Lower leg skin (tissue), 4 donors: ENCODE measurements at regions not wholly inside any gene's neighbourhood (a gene's known extent, or its start where the extent isn't known, plus 50 kb on each side); places are given as distances from the start of the nearest gene placed in this dataset.

ENCODE experiments used
- DNase-seq, 2 donors: peaks; one replicate each; pipeline ENCODE4 v3.0.0-alpha.2; 2019; ENCODE audit warnings: low spot score in 2 of 2
- H3K4me3 ChIP-seq: fragments of 200-600 bp; sonication (generic); 2 replicates; pipeline ENCODE4 v1.5.1; 2017; ENCODE audit warnings: mild to moderate bottlenecking, low read depth; ENCODE audit not compliant: poor library complexity, severe bottlenecking
- CTCF ChIP-seq, 3 donors: fragments of 450-650 bp; IDR thresholded peaks; one replicate each; pipeline ENCODE4 v1.5.1; 2016; ENCODE audit warnings: antibody characterized with exemption in 3 of 3, mild to moderate bottlenecking in 3 of 3, moderate library complexity in 2 of 3
- POLR2A ChIP-seq, 2 donors: fragments of 450-650 bp; IDR thresholded peaks; one replicate each; pipeline ENCODE4 v1.6.1; 2016 to 2017; ENCODE audit warnings: antibody characterized with exemption in 2 of 2, mild to moderate bottlenecking in 1 of 2, moderate library complexity in 1 of 2
- WGBS, 2 donors: methylation state at CpG; one replicate each; pipeline ENCODE4 v1.1.5; 2018; 5-methylcytosine and 5-hydroxymethylcytosine counted together
- intact Hi-C: fragments of 100-400 bp; cut with DNase I; formaldehyde crosslinking; loops from one replicate; pipeline ENCODE4 v1.15.0; 2023; ENCODE audit warnings: low total_unique reads

GRCh38 chr1:90175490-90176167 lies 180.7 kb downstream of the ZNF326 start:
- TF ChIP-seq CTCF (IDR thresholded peaks at IDR 0.05), result no peak
- TF ChIP-seq POLR2A (IDR thresholded peaks at IDR 0.05), result no peak
- 41 to 45% methylated on average over 3 of the region's 3 CpGs for WGBS, 2 donors
- no peak for DNase-seq
- intact Hi-C loops, result no loop called here
- H3K4me3 ChIP-seq, result no peak overlapping the region

- no peak for TF ChIP-seq POLR2A (IDR thresholded peaks at IDR 0.05)
- TF ChIP-seq CTCF (IDR thresholded peaks at IDR 0.05), result no peak
- whole genome bisulfite sequencing, 2 donors, result 67 to 69% methylated on average over 1 of the region's 1 CpG
- intact Hi-C loops, result no loop called here
- DNase-seq, result no peak
- no peak overlapping the region for H3K4me3 ChIP-seq
These were observed 179.3 kb downstream of the ZNF326 start for GRCh38 chr1:90174246-90174645.

GRCh38 chr1:90162216-90162615 lies 167.3 kb downstream of the ZNF326 start:
- intact Hi-C loops, result no loop called here
- no peak overlapping the region for H3K4me3 ChIP-seq
- WGBS, 2 donors, result 52 to 55% methylated on average over 3 of the region's 3 CpGs
- TF ChIP-seq CTCF (IDR thresholded peaks at IDR 0.05) (no peak), POLR2A (IDR thresholded peaks at IDR 0.05) (no peak)
- DNase-seq, result no peak

- TF ChIP-seq CTCF (IDR thresholded peaks at IDR 0.05) (no peak), POLR2A (IDR thresholded peaks at IDR 0.05) (no peak)
- no peak overlapping the region for H3K4me3 ChIP-seq
- WGBS, 2 donors, result 53 to 74% methylated on average over 1 of the region's 1 CpG
- DNase-seq, result no peak
- intact Hi-C loops, result no loop called here
These were observed 166.7 kb downstream of the ZNF326 start for GRCh38 chr1:90161625-90162024.

GRCh38 chr1:90155721-90156487 lies 161.0 kb downstream of the ZNF326 start:
- WGBS, 2 donors, result 71 to 82% methylated on average over 2 of the region's 2 CpGs
- TF ChIP-seq CTCF (IDR thresholded peaks at IDR 0.05) (no peak), POLR2A (IDR thresholded peaks at IDR 0.05) (no peak)
- no peak overlapping the region for H3K4me3 ChIP-seq
- no peak for DNase-seq
- intact Hi-C loops, result no loop called here
